K562 (cell line): ENCODE measurements at regions not wholly inside any gene's neighbourhood (a gene's known extent, or its start where the extent isn't known, plus 50 kb on each side); places are given as distances from the start of the nearest gene placed in this dataset.

Experiments
- ATAC-seq: fragments of 200-7000 bp; cut with Tn5 transposase; 3 replicates; pipeline ENCODE4 v1.9.1; 2020; ENCODE audit warnings: moderate library complexity
- BruUV-seq: library from RNA; stranded (reverse); fragments of 400-500 nt; replicated peaks from 2 replicates; lab custom pipeline; 2021; lab: Mats Ljungman, UMichigan
- CTCF ChIA-PET: fragments of 300-600 bp; formaldehyde crosslinking; extraction: SDS; loops from one replicate; lab custom pipeline; 2021; ENCODE audit warnings: low intra/inter-chr PET ratio; lab: Yijun Ruan, JAX
- POLR2A ChIA-PET: fragments of 300-600, 350-650 bp; sonication (Branson Sonifier 250); formaldehyde crosslinking; extraction: SDS; loops from one replicate; lab custom pipeline; 2021; ENCODE audit warnings: antibody characterized with exemption, inconsistent platforms; lab: Yijun Ruan, JAX
- DNase-seq, 4 experiments: peaks; one replicate each; pipeline versions ENCODE4 v3.0.0 to v3.0.0-alpha.2; 2011 to 2018; ENCODE audit warnings: low spot score in 3 of 4, mixed read lengths in 3 of 4; ENCODE audit errors: extremely low read depth in 1 of 4
- FAIRE-seq: peaks from 2 replicates; lab custom pipeline; 2011; peaks lifted over from hg19 to GRCh38; lab: Jason Lieb, UNC
- H2AFZ ChIP-seq: 2 replicates; pipeline ENCODE4 v1.6.0; 2011; ENCODE audit warnings: low read depth, low read length, control low read depth, inconsistent platforms
- H3K27ac ChIP-seq: fragments of 200-600 bp; 3 replicates; pipeline ENCODE4 v1.8.0; 2011; ENCODE audit warnings: low read depth, mild to moderate bottlenecking, control low read depth, inconsistent platforms, low read length, moderate library complexity, mixed read lengths; ENCODE audit errors: extremely low read depth
- H3K27me3 ChIP-seq, 2 experiments: fragments of 300-600 bp in 1 of 2; 2 replicates in 1 of 2; 3 replicates in 1 of 2; pipeline versions ENCODE4 v1.6.0 to v1.8.0; 2011; ENCODE audit warnings: inconsistent platforms in 2 of 2, low read length in 2 of 2, mild to moderate bottlenecking in 1 of 2, mixed read lengths in 1 of 2, moderate library complexity in 1 of 2; ENCODE audit not compliant: control insufficient read depth in 2 of 2, insufficient read depth in 2 of 2
- H3K36me3 ChIP-seq: fragments of 300-600 bp; 3 replicates; pipeline ENCODE4 v1.8.0; 2011; ENCODE audit warnings: mild to moderate bottlenecking, low read length, inconsistent platforms; ENCODE audit not compliant: control insufficient read depth, insufficient read depth
- H3K4me1 ChIP-seq, 2 experiments: fragments of 200-600 bp in 1 of 2; replicated peaks in 1 of 2; 2 replicates in 1 of 2; 3 replicates in 1 of 2; pipeline versions ENCODE4 v1.5.1 to v1.8.0; 2011; ENCODE audit warnings: inconsistent platforms in 2 of 2, low read length in 2 of 2, mild to moderate bottlenecking in 1 of 2, mixed read lengths in 1 of 2, moderate library complexity in 1 of 2; ENCODE audit not compliant: control insufficient read depth in 2 of 2, insufficient read depth in 2 of 2
- H3K4me2 ChIP-seq: 2 replicates; pipeline ENCODE4 v1.6.1; 2011; ENCODE audit warnings: low read length, control low read depth, inconsistent platforms, mixed read lengths; ENCODE audit not compliant: insufficient read depth
- H3K4me3 ChIP-seq: fragments of 200-600 bp; sonication (generic), shearing (Covaris generic); 2 replicates; pipeline ENCODE4 v1.5.1; 2016; ENCODE audit warnings: control low read depth, inconsistent platforms
- H3K79me2 ChIP-seq: fragments of 200-600 bp; 3 replicates; pipeline ENCODE4 v1.8.0; 2011; ENCODE audit warnings: low read length, inconsistent platforms; ENCODE audit not compliant: control insufficient read depth, insufficient read depth
- H3K9ac ChIP-seq, 2 experiments: 2 replicates each; pipeline versions ENCODE4 v1.6.0 to v1.6.1; 2011; ENCODE audit warnings: low read depth in 2 of 2, low read length in 2 of 2, control low read depth in 1 of 2, inconsistent platforms in 1 of 2, mild to moderate bottlenecking in 1 of 2, mixed read lengths in 1 of 2; ENCODE audit not compliant: insufficient read depth in 1 of 2
- H3K9me1 ChIP-seq: one replicate; pipeline ENCODE4 v1.6.0; 2011; ENCODE audit warnings: inconsistent platforms, mild to moderate bottlenecking, low read length, moderate library complexity; ENCODE audit not compliant: control insufficient read depth, insufficient read depth
- H3K9me3 ChIP-seq: replicated peaks from 2 replicates; pipeline ENCODE4 v1.5.1; 2011; ENCODE audit warnings: low read depth, low read length, inconsistent platforms; ENCODE audit not compliant: control insufficient read depth, insufficient read depth
- H4K20me1 ChIP-seq: replicated peaks from 2 replicates; pipeline ENCODE4 v1.6.1; 2011; ENCODE audit warnings: low read length, inconsistent platforms, mixed read lengths; ENCODE audit not compliant: control insufficient read depth, insufficient read depth
- BMI1 ChIP-seq: fragments of 150-350 bp; IDR thresholded peaks from 2 replicates; pipeline ENCODE4 v1.6.1; 2014; ENCODE audit warnings: low read length
- DMBX1 ChIP-seq: fragments of 250-450 bp; sonication (Bioruptor Pico); IDR thresholded peaks from 2 replicates; pipeline ENCODE4 v1.8.0; 2022; ENCODE audit warnings: inconsistent platforms, mild to moderate bottlenecking, moderate library complexity, borderline replicate concordance
- DPF2 ChIP-seq: fragments of 450-650 bp; IDR thresholded peaks from 2 replicates; pipeline ENCODE4 v1.6.1; 2016
- MIER1 ChIP-seq: fragments of 450-650 bp; IDR thresholded peaks from 2 replicates; pipeline ENCODE4 v1.6.1; 2016; ENCODE audit warnings: antibody characterized with exemption, mild to moderate bottlenecking, low read depth
- MTF1 ChIP-seq: fragments of 250-450 bp; sonication (Bioruptor Pico); IDR thresholded peaks from 2 replicates; pipeline ENCODE4 v1.9.0; 2021; ENCODE audit warnings: moderate library complexity, mild to moderate bottlenecking, inconsistent platforms, borderline replicate concordance
- MYC ChIP-seq, 2 experiments: fragments of 250-450 bp in 1 of 2; sonication (Bioruptor Pico) in 1 of 2; IDR thresholded peaks; 2 replicates each; pipeline versions ENCODE4 v1.5.1 to v1.6.1; 2012 to 2021; ENCODE audit warnings: low read depth in 2 of 2, borderline replicate concordance in 1 of 2, improper control_type of control experiment in 1 of 2, low read length in 1 of 2, mild to moderate bottlenecking in 1 of 2, moderate library complexity in 1 of 2
- NEUROD1 ChIP-seq: fragments of 150-350 bp; IDR thresholded peaks from 2 replicates; pipeline ENCODE4 v1.6.1; 2014; ENCODE audit warnings: borderline replicate concordance, low read length, low read depth; ENCODE audit not compliant: partially characterized antibody
- NR3C1 ChIP-seq: sonication (generic); formaldehyde crosslinking; IDR thresholded peaks from 2 replicates; pipeline ENCODE4 v1.8.1; 2022; ENCODE audit warnings: missing genetic modification reagents
- PHF21A ChIP-seq: fragments of 450-650 bp; IDR thresholded peaks from 2 replicates; pipeline ENCODE4 v1.6.1; 2017; ENCODE audit warnings: low read depth, borderline replicate concordance
- POU5F1 ChIP-seq: fragments of 150-350 bp; IDR thresholded peaks from 2 replicates; pipeline ENCODE4 v1.6.1; 2014; ENCODE audit warnings: borderline replicate concordance, low read length, low read depth, mild to moderate bottlenecking; ENCODE audit not compliant: partially characterized antibody
- ZNF561 ChIP-seq: fragments of 450-650 bp; formaldehyde crosslinking; conservative IDR thresholded peaks from 2 replicates; pipeline ENCODE4 v1.4.0; 2020; ENCODE audit warnings: mild to moderate bottlenecking, moderate library complexity
- WGBS: fragments of 100-300 bp; shearing (Covaris generic); methylation state at CpG from one replicate; pipeline ENCODE4 v1.1.6; 2016; ENCODE audit warnings: low coverage, mixed read lengths; ENCODE audit not compliant: insufficient coverage; ENCODE audit errors: missing lambda C conversion rate; 5-methylcytosine and 5-hydroxymethylcytosine counted together
- in situ Hi-C: fragments of 300-500 bp; cut with MboI; formaldehyde crosslinking; loops from 4 replicates; pipeline ENCODE4 v1.15.0; 2018; ENCODE audit warnings: inconsistent platforms, mixed read lengths
- intact Hi-C: fragments of 100-400 bp; cut with micrococcal nuclease; formaldehyde crosslinking; loops from 2 replicates; pipeline ENCODE4 v1.14.2; 2022
- TF ChIP-seq, protein P1 (sequence below), 2 experiments: fragments of 450-650 bp in 1 of 2; sonication (generic) in 1 of 2; formaldehyde crosslinking in 1 of 2; IDR thresholded peaks in 1 of 2; conservative IDR thresholded peaks in 1 of 2; 2 replicates each; pipeline versions ENCODE4 v1.6.1 to v1.8.1; 2016 to 2023; ENCODE audit warnings: mild to moderate bottlenecking in 2 of 2, moderate library complexity in 2 of 2, inconsistent platforms in 1 of 2, missing genetic modification reagents in 1 of 2
- TF ChIP-seq, protein P2 (sequence below): fragments of 250-450 bp; sonication (Bioruptor Pico); IDR thresholded peaks from 2 replicates; pipeline ENCODE4 v1.6.1; 2021; ENCODE audit warnings: mild to moderate bottlenecking
- TF ChIP-seq, protein P3 (sequence below): fragments of 250-450 bp; sonication (Bioruptor Pico); IDR thresholded peaks from 2 replicates; pipeline ENCODE4 v1.5.1; 2021; ENCODE audit warnings: mild to moderate bottlenecking
- TF ChIP-seq, protein P4 (sequence below): fragments of 450-650 bp; formaldehyde crosslinking; conservative IDR thresholded peaks from 2 replicates; pipeline ENCODE4 v1.4.0; 2022; ENCODE audit warnings: mild to moderate bottlenecking, missing genetic modification characterization

DNA sequence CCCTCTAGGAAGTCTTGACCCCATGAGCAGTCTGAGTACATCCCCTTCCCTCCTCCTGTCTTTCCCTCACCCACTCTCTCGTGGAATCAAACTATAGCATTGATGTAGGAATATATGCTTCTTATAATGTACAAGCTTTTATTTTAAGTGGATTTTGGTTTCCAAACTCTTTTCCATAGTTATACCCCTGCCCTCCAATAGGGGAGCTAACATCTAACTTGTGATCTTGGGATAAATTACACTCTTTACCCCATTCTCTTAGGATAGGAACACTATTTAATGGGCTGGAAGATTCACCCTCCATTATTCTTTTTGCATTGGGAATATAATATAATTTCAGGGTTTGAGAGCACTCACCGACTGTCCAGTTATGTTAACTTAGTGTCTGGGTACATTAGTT is 465.9 kb downstream of the GATA3 start (continued):
- TF ChIP-seq, protein P1, sequence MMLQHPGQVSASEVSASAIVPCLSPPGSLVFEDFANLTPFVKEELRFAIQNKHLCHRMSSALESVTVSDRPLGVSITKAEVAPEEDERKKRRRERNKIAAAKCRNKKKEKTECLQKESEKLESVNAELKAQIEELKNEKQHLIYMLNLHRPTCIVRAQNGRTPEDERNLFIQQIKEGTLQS (IDR thresholded peaks at IDR 0.05): no peak
- TF ChIP-seq, protein P1 (CRISPR knock-in tag; conservative IDR thresholded peaks at IDR 0.05): no peak
- TF ChIP-seq NR3C1 (CRISPR knock-in tag): no peak
- TF ChIP-seq BMI1: no peak

DNA sequence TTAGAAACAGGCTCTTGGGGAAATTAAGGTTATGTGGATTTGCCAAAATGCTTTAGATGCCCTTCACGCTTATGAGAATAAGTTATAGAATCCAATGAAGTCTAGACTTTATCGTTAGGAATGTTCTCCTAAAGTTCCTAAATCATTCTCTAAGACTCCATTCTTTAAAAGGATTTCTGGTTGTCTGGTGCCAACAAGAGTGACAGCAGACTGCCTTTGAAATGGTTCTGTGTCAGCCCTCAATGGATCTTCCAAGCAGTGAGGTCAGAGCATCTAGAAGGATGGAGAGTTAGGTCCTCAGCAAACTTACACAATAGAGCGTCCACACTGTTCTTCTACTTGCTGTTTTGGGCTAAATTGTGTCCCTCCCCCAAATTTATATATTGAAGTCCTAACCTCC is 473.3 kb downstream of the GATA3 start:
- no peak for TF ChIP-seq MTF1
- no peak for TF ChIP-seq MIER1
- TF ChIP-seq, protein P2, sequence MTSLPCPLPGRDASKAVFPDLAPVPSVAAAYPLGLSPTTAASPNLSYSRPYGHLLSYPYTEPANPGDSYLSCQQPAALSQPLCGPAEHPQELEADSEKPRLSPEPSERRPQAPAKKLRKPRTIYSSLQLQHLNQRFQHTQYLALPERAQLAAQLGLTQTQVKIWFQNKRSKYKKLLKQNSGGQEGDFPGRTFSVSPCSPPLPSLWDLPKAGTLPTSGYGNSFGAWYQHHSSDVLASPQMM (CRISPR knock-in tag): no peak
- no peak for TF ChIP-seq DPF2
- no peak for TF ChIP-seq NEUROD1
- TF ChIP-seq PHF21A: no peak
- TF ChIP-seq POU5F1: no peak
- no peak for TF ChIP-seq ZNF561 (CRISPR knock-in tag)
- TF ChIP-seq DMBX1 (CRISPR knock-in tag): no peak
- TF ChIP-seq MYC (IDR thresholded peaks at IDR 0.05; ENCODE audit: low read depth, low read length): no peak
- TF ChIP-seq MYC (CRISPR knock-in tag; IDR thresholded peaks at IDR 0.05; ENCODE audit: borderline replicate concordance, low read depth): no peak
- TF ChIP-seq, protein P3, sequence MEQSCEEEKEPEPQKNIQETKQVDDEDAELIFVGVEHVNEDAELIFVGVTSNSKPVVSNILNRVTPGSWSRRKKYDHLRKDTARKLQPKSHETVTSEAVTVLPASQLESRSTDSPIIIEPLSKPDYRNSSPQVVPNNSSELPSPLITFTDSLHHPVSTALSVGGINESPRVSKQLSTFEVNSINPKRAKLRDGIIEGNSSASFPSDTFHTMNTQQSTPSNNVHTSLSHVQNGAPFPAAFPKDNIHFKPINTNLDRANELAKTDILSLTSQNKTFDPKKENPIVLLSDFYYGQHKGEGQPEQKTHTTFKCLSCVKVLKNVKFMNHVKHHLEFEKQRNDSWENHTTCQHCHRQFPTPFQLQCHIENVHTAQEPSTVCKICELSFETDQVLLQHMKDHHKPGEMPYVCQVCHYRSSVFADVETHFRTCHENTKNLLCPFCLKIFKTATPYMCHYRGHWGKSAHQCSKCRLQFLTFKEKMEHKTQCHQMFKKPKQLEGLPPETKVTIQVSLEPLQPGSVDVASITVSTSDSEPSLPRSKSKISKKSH (CRISPR knock-in tag): no peak
- no peak for TF ChIP-seq NR3C1 (CRISPR knock-in tag)
- TF ChIP-seq, protein P4, sequence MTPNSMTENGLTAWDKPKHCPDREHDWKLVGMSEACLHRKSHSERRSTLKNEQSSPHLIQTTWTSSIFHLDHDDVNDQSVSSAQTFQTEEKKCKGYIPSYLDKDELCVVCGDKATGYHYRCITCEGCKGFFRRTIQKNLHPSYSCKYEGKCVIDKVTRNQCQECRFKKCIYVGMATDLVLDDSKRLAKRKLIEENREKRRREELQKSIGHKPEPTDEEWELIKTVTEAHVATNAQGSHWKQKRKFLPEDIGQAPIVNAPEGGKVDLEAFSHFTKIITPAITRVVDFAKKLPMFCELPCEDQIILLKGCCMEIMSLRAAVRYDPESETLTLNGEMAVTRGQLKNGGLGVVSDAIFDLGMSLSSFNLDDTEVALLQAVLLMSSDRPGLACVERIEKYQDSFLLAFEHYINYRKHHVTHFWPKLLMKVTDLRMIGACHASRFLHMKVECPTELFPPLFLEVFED (CRISPR knock-in tag): no peak
- no peaks in the 10 kb centered on the region for H3K9me1 ChIP-seq
- no peak overlapping the region for H3K9ac ChIP-seq
- H2AFZ ChIP-seq: no peak overlapping the region
- no peak for FAIRE-seq
- POLR2A ChIA-PET: no interaction called here
- no peaks in the 10 kb centered on the region for H3K9me3 ChIP-seq
- no peaks in the 10 kb centered on the region for H3K36me3 ChIP-seq
- no peaks in the 10 kb centered on the region for H3K27me3 ChIP-seq
- no peaks in the 10 kb centered on the region for H3K4me1 ChIP-seq
- intact Hi-C loops: no loop called here
- no peak for DNase-seq
- BruUV-seq: no TSS peak
- H3K4me2 ChIP-seq: no peak overlapping the region
- WGBS: 0% methylated on average over 3 of the region's 3 CpGs
- H3K79me2 ChIP-seq: no peaks in the 10 kb centered on the region
- in situ Hi-C loops: no loop called here
- CTCF ChIA-PET: no interaction called here
- no peak overlapping the region for H3K27ac ChIP-seq
- H4K20me1 ChIP-seq: no peaks in the 10 kb centered on the region
- ATAC-seq: no peak
- no peak overlapping the region for H3K4me3 ChIP-seq
